ENCODE measurements at regions not wholly inside any gene's neighbourhood (a gene's known extent, or its start where the extent isn't known, plus 50 kb on each side); places are given as distances from the start of the nearest gene placed in this dataset.
A peak's percentile ranks its signal among the peaks of the same experiment; 100 is the strongest.
"Not testable (repeated sequence)": the region's sequence is repeated elsewhere in the genome, so short reads cannot be mapped to it uniquely, and the experiment has no call there.

DNA sequence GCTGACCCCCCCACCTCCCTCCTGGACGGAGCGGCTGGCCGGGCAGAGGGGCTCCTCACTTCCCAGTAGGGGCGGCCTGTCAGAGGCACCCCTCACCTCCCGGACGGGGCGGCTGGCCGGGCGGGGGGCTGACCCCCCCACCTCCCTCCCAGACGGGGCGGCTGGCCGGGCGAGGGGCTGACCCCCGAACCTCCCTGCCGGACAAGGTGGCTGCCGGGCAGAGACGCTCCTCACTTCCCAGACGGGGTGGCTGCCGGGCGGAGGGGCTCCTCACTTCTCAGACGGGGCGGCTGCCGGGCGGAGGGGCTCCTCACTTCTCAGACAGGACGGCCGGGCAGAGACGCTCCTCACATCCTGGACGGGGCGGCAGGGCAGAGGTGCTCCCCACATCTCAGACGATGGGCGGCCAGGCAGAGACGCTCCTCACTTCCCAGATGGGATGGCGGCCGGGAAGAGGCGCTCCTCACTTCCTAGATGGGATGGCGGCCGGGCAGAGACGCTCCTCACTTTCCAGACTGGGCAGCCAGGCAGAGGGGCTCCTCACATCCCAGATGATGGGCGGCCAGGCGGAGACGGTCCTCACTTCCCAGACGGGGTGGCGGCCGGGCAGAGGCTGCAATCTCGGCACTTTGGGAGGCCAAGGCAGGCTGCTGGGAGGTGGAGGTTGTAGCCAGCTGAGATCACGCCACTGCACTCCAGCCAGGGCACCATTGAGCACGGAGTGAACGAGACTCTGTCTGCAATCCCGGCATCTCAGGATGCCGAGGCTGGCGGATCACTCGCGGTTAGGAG, 66.2 kb upstream of the PAPPA2 start:
- DNase-seq = not testable (repeated sequence)

DNA sequence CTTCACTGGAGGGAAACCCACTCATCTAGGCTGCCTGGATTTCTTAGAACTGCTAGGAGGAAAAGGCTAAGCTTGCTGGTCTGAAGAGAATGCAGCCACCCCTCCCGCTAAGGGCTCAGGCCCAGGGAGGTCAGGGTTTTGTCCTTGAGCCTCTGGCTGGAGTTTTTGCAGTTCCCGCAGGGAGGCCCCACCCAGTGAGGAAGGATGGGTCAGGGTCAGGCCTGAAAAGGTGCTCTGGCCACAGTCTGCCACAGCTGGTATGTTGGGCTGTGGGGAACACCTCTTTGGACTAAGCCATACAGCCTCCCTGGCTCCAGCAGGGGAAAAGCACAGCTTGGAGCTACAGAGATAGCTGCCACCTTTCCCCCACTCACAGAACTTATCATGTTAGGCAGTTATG, 71.4 kb upstream of the PAPPA2 start:
- DNase-seq = no peak

DNA sequence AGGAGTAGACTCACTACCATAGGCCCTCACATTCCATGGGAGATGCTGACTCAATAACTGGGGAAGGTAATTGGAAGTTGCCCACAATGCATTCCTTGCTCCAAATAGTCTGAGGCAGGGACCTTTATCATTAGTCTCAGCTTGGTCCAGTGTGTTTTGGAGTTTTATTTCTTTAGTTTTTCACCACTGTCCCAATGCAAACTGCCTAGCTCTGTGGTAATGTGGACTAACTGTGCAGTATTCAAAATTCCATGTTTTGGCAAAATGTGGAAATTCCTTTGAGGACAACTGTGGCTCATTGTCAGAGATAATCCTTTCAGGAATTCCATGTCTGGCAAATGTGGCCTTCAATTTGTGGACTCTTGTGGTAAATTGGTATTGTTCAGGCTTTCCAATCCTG, 78.1 kb upstream of the PAPPA2 start:
- no peak for DNase-seq

DNA sequence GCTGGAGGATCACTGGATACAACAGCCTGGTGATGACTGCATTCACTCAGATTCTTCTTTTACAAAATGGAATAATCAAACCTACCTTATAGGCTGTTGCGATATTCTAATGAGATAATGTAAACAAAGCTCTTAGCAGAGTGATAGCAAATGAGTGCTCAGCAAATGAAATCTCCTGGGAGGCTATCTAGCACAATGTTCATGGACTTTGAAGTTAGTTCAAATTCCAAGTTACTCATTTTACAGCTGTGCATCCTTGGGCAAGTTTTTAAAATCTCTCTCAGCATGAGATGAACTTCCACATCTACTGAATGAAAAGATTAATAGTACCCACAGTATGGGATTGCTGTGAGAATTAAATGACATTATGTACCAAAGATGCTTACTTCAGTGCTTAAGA, 80.8 kb upstream of the PAPPA2 start:
- DNase-seq = no peak

DNA sequence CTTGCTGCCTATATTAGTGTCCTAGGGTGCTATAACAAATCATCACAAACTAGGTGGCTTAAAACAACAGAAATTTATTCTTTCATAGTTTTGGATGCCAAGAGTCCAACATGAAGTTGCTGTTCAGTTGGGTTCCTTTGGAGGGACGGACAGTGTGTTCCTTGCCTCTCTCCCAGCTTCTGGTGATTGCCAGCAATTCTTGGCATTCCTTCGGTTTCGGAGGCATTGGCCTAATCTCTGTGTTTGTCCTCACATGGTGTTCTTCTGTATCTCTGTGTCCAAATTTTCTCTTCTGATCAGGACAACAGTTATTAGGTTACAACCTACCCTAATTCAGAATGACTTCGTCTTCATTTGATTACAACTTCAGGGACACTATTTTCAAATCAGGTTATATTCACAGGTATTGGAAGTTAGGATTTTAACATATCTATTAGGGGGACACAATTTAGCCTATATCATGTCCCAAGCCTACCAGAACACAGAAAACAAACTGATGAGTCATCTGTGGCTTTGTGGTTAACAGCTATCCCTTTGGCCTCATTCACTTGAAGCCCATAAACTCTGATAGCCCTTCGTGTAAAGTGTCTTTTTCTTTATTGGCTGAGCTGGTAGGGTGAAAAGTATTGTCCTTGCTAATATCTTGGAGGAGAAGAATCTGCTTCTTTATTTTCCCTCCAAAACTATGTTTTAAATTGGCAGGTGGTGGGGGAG, 83.2 kb upstream of the PAPPA2 start:
- no peak for DNase-seq

DNA sequence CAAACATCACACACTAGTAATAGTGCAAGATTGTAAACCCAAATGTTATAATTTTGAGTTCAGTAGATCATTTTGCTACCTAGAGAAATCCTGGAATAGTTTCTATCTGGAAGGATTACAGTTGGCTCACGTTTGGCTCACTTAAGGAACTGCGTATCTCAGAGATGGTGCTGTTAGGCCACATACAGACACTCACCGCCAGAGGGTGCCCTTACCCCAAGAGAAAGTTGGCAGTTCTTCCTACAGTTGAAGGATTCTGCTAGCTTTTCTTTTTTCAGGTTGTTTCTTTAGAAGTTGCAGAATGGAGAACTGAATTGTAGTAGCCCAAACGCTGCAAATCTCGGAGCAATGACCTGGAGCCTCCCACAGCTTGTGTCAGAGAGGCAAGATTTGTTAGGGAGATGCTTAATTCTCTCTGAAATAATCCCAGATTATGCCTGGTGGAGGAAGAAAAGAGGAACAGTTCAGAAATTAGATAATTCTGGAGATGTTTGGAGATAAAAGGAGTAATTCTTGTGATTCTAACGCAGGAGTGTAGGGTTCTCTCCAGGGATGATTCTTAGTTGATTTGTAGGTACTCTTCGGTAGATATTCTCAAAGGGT, 87.9 kb upstream of the PAPPA2 start:
- peak; percentile 61 for DNase-seq

DNA sequence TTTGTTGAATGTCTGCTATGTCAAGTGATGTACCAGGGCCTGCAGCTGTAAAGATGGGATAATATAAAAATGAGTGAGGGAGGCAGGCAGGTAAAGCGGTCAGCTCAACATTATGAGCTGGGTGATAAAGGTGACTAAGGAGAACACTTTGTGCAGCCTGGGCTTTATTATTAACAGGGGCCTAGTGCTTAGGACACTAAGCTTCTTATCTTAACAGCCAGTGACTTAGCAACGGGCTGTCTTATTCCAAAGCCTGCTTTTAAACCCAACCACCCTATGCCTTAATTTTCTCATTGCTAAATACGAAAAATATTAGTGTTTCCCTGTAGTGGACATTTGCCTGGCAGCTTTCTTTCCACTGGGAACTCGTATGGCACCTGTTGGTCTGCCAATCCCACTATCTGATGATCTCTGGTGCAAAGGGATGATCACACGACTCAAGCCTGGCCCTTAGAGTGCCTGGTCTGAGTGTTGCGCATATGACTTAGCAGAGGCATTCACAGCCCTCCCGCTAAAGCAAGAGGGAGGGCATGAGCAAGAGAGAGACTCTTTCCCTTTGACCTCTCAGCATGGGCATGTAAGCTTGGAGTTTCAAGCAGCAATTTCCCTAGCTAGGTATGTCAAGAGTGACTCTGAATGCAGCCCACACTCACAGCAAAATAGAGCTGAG, 98.6 kb upstream of the PAPPA2 start:
- no peak for DNase-seq

DNA sequence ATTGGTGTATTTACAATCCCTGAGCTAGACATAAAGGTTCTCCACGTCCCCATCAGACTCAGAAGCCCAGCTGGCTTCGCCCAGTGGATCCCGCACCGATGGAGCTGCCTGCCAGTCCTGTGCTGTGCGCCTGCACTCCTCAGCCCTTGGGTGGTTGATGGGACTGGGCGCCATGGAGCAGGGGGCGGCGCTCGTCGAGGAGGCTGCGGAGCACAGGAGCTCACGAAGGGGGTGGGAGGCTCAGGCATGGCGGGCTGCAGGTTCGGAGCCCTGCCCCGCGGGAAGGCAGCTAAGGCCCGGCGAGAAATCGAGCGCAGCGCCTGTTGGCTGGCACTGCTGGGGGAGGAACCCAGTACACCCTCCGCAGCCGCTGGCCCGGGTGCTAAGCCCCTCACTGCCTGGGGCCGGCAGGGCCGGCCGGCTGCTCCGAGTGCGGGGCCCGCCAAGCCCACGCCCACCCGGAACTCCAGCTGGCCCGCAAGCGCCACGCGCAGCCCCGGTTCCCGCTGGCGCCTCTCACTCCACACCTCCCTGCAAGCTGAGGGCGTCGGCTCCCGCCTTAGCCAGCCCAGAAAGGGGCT, 113.8 kb upstream of the PAPPA2 start:
- DNase-seq = not testable (repeated sequence)

DNA sequence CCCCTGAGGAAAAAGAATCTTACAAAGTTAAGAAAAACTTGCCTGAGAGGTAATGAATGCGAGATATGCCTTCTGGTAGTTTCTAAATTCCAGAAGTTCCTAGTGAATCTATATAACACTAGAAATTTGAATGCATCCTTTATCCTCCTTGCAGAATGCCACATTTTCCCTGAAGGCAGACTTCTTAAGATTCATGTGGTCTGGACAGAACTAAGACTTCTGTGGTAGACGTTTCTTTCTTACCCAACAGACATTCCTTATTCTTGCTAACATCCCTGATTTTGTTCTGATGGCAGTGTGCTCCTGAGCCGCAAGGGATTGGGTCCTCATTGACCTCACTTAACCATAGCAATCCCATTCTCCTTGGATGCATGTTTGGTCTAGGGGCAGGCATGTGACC, 121.3 kb upstream of the PAPPA2 start:
- DNase-seq = no peak

DNA sequence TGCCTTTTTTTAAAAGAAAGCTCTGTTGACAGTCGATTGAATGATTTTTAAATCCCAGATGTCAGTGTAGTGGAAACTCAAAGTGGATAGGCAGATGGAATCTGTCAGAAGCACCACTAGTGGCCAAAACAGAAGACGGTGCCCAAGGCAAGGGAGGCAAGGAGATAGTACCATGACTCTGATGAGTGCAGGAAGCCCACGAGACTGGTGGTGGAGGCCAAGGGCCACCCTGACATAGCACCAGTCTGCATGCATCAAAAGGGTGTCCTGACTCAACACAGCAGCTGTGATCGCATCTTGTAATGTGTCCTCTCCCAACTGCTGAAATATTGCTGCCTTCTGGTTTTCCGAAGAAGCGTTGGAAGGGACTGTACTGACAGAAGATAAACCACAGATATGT, 124.1 kb upstream of the PAPPA2 start:
- DNase-seq = no peak

DNA sequence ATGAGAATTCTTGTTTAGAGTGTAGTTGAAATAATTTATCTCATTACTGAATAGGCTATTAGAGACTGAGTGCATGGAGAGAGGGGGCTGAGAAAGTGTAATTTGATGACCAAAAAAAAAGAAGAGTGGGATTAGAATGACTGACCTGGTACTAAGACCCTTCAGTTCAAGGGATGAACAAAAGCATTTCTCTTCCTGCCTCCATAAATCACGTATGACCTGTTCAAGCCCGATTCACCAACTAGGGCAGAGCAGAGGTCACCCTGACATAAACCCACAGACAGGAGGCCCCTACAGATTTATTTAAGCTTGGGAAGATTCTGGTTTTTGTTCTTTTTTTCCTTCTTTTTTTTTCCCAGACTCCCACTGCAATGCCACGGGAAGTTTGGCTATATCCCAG, 123.7 kb upstream of the COP1 start:
- no peak for DNase-seq

DNA sequence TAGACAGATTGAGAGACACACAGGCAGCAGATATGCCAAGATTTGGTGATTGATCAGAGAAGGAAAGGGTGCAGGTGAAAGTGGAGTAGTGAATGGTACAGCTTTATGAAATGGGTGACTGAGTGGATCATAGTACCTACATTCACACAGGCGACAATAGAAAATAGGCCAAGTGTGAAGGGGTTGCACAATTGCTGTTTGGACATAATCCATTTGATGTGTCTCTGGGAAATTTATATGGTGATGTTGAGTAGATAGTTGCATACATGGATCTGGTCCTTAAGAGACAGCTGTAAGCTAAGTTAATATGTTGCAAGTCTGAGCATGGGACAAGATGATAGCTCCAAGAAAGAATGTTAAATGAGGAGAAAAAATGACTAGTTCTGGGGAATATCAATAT, 118.6 kb upstream of the COP1 start:
- no peak for DNase-seq

DNA sequence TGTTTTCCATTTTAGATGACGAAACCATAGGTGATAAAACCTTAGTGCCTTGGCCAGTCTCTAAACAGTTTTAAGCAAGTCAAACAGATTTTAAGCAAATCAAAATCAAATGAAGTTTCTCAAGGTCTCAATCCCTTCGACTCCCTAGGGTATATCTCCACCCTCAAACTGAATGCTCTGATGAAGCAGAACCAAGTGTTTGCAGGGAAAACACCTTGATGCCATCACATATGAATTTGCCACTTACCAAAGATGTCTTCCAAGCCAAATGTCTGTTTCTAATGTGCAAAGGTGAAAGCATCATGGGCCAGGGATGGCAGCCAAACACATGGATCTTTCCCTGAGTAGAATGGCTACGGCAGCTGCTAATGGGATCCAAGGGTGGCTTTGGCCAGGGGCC, 116.4 kb upstream of the COP1 start:
- no peak for DNase-seq

DNA sequence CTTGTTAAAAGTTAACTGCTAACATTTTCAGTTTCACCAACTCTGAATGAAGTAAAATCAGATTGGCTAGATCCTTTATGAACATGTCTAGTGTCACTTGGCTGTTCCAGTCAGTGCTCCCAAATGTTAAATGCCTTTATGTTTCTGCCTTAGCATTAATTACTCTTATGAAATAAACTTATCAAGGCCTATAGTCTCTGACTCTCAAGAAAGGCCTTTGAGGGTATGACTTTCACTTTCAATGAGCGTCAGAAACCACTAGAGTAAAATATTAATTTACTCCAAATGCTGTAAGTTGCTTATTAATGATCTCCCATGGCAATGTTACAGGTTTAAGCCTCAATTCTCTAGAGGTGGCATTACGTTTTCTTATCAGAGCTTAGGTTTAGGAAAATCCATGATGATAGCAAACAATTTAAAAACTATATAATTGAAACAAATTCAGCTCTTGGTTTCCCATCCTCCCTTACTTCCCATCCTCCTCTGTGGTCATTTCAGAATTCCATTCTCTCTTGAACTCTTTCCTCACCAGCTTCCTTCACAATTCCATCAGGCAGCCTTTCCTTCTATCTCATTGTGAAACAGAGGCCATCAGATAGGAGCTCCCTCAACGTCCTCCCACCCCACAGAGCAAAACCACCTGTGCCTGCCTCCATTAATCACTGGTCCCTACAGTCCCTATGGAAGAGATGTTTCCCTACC, 108.6 kb upstream of the COP1 start:
- DNase-seq = no peak

DNA sequence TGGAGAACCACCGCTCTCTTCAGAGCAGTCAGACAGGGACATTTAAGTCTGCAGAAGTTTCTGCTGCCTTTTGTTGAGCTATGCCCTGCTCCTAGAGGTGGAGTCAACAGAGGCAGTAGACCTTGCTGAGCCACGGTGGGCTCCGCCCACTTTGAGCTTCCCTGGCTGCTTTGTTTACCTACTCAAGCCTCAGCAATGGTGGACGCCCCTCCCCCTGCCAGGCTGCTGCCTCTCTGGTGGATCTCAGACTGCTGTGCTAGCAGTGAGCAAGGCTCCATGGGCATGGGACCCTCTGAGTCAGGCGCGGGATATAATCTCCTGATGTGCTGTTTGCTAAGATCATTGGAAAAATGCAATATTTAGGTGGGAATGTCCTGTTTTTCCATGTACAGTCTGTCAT, 89.5 kb upstream of the COP1 start:
- not testable (repeated sequence) for DNase-seq

DNA sequence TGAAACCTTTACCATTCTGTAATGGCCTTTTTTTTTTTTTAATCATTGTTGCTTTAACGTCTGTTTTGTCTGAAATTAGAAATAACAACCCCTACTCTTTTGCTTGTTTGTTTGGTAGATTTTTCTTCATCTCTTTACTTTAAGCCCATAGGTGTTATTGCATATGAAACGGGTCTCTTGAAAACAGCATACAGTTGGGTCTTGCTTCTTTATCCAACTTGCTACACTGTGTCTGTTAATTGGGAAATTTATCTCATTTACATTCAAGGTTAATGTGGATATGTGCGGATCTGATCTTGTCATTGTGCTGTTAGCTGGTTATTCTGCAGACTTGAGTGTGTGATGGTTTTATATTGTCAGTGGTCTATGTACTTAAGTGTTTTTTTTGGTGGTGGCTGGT, 78.9 kb upstream of the COP1 start:
- no peak for DNase-seq

DNA sequence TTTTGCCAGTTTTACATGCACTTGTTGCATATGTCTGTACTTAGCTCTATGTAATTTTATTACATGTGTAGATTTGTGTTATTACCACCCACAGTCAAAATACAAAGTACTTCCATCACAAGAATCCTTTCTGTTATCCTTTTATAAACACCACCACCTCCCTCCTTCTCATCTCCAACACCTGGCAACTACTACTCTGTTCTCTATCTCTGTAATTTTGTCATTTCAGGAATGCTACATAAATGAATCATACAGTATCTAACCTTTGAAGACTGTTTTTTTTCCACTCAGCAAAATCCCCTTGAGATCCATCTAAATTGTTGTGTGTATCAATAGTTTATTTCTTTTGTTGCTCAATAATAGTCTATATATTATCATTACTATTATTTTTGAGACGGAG, 64.5 kb upstream of the COP1 start:
- DNase-seq = no peak
